HG03064 (cell line): ENCODE measurements at regions not wholly inside any gene's neighbourhood (a gene's known extent, or its start where the extent isn't known, plus 50 kb on each side); places are given as distances from the start of the nearest gene placed in this dataset.
A peak's percentile ranks its signal among the peaks of the same experiment; 100 is the strongest.
"Not testable (repeated sequence)": the region's sequence is repeated elsewhere in the genome, so short reads cannot be mapped to it uniquely, and the experiment has no call there.

Experiments used
- ATAC-seq: cut with Tn5 transposase; IDR thresholded peaks from one replicate; pipeline ENCODE4 v1.9.1; 2021; ENCODE audit warnings: low read depth; ENCODE audit not compliant: unreplicated experiment

DNA sequence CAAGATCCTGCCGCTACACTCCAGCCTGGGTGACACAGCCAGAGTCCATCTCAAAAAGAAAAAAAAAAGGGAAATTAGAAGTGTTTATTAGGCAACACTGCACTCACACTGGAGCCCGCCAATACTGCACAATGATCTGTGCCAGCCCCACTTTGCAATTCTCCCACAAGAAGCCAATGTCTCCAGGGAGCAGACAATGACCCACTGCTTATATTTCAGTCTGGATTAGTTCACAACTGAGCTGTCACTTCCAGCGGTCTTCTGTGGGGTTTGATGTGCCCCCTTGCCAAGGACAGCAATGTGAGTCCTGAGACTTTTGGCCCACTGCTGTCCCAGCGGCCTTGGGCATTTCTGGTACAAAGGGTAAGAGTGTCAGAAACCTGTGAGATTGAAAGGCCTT, 85.6 kb upstream of the PPM1B start:
- ATAC-seq, result no peak

DNA sequence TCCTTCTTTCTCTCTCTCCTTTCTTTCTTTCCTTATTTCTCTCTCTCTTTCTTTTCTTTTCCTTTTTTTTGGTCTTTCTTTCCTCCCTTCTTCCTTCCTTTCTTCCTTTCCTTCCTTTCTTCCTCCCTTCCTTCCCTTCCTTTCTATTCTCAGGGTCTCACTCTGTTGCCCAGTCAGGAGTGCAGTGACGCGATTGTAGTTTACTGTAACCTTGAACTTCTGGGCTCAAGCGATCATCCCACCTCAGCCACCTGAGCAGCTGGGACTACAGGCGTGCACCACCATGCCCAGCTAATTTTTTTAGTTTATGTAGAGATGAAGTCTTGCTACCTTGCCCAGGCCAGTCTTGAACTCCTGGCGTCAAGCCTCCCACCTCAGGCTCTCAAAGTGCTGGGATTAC, 83.8 kb upstream of the PPM1B start:
- no peak for ATAC-seq

GRCh38 chr2:44086629-44087028, 82.0 kb upstream of the PPM1B start:
- ATAC-seq, result no peak

GRCh38 chr2:44087036-44087713, 81.5 kb upstream of the PPM1B start:
- ATAC-seq, result peak; percentile 64

DNA sequence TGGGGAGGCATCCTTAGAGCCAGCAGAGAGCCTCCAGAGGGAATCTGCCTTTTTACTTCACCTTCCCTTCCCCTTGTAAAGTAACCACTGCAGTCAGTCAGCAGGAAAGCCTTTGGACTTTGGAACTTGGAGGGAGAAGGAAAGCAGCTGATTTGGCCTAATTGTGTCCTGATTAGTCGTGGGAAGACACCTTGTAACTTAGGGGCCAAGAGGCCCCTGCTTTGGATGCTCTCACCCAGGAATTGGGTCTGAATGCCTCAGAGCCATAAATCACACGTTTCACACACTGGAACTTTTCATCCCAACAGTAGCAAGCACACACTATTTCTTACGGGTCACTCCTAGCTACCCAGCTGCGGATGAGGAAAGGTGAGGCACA, 81.0 kb upstream of the PPM1B start:
- ATAC-seq, result no peak

DNA sequence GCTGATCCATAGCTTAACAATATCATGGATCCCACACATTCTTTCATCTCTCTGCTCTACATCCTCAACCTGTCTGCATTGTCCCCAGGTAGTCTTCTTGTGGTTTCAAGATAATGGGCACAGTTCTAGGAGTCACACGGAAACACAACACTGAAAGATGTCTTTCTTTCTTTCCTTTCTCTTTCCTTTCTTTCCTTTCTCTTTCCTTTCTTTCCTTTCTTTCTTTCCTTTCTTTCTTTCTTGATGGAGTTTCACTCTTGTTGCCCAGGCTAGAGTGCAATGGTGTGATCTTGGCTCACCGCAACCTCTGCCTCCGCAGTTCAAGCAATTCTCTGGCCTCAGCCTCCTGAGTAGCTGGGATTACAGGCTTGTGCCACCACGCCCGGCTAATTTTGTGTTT, 76.2 kb upstream of the PPM1B start:
- ATAC-seq, result not testable (repeated sequence)

DNA sequence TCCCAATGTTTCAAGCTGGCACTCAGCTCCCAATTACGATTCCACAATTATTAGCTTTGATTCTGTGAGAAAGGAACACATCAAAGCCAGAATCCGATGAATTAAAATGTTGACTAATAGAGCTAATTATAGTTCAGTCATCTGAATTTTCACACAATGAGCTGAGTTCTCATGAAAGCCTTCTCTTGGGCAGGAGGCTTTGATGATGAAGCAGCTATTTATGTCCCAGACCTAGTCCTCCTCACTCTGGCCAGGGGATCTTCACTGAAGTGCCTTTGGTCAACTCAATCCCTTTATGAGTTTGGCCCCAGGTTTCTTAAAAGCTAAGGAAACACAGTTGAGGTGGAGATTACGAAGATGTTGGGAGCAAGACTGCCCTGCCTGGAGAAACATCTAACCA, 74.7 kb upstream of the PPM1B start:
- no peak for ATAC-seq

DNA sequence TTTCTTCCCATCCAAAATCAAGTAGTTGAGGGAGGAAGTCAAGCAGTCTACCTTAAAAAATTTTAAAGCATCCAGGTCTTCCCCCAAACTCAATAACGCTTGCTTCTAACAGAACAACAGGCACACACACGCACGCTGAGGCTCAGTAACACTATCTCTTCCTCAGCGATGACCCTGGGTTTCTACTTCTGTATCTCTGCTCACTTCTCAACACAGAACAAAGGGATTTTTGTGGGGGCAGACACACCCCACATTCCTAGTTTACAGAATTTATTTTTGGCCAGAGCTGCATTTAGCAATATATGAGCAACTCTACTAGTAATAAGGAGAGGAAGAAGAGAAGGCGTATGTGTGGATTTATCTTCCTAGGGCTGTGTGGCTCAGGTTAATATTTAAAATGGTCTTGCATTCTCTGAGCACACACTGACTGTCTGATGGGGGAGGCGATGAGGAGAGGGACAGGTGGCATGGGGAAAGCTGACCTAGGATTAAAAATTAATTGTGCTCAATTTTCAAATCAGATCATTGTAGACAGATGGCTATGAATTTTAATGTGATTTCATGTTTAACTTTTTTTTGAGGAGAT, 71.3 kb upstream of the PPM1B start:
- no peak for ATAC-seq

GRCh38 chr2:44098050-44098449, 70.6 kb upstream of the PPM1B start:
- ATAC-seq, result no peak

- ATAC-seq, result no peak
Observed at GRCh38 chr2:44098891-44099290, 69.8 kb upstream of the PPM1B start.

DNA sequence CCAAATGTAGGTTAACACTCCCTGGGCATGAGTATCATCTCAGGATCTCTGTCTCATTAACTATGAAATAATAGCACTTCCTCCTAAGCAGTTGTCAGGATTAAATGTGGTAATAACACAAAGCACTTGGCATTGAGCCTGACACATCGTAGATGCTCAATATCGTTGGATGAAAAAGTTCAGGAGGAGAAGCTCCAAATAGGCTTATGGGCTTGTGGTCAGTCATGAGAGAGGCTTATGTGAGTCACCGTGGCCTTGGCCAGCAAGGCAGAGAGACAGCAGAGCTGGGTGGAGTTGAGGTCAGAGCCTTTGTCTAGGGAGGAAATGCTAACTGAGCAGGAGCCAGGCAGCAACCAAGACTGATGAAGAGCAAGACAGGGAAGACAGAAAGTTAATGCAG, 68.3 kb upstream of the PPM1B start:
- no peak for ATAC-seq

GRCh38 chr2:44101246-44101645, 67.4 kb upstream of the PPM1B start:
- no peak for ATAC-seq

DNA sequence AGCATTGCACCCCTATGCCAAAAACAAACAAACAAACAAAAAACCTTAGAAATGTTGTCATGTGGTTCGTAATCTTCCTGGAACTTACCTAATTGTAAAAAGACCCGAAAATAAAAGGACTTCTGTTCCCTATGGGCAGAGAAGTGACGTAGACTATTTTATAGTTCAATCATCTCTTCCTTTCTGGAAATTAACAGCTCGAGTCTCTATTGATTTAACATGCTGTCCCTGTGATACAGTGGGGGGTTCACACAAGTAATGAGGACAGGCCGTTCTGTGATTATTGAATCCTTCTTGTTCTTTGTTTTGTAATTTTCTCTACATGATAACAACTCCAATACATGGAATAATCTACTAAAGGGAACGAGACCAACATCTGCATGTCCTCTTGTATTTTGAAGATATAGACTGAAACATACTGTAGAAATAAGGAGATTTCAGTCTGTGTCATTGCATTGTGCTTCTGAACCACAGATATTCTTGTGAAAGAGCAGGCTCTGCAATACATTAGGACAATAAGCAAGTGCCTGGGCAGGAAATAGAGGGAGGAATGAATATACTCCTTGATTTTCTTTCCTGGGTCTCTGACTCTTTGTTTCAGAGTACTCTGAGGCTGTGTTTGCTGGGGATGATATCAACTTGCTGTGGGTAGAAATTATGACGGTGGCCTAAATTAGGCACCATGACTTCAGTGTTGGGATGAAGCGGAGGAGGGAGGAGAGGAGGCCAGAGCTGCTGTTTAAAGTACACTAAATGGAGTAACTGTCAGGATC, 65.7 kb upstream of the PPM1B start:
- ATAC-seq, result no peak

DNA sequence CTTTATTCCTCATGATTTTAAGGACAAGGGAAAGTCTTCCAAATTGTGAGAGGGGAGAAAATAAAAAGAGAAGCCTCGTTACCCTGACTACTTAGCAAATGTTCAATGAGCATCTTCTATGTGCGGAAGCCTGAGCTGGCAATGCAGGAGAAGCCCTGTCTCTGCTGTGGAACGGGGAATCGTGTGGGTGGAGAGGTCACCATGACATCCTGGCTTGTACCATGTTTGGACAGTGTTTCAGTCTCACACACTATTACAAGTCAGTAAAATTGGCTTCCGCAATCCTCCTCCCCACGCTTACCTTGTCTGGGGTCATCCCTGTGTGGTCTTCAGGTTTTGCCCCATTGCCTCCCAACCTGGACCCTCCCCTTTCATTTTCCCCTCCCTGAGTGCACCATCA, 65.0 kb upstream of the PPM1B start:
- ATAC-seq, result no peak

DNA sequence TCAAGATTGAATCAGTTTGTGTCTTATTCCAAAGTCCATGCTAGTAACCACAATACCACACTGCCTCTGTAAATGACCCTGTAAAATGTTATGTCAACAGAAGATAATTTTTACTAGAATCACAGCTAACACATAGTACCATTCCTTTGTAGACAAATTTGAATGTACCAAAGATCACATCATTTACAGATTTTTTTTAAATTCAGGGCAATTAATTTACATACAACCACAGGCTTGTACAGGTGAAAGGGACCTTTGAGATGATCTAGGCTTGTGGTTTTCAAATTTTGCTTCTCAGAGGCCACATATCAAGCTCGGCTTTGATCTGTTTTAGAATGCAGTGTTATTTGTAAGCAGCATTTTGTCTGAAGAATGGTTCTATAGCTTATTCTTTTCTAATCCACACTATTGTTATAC, 63.8 kb upstream of the PPM1B start:
- no peak for ATAC-seq

GRCh38 chr2:44106509-44106908, 62.2 kb upstream of the PPM1B start:
- not testable (repeated sequence) for ATAC-seq

GRCh38 chr2:44107086-44107740, 61.5 kb upstream of the PPM1B start:
- ATAC-seq, result peak; percentile 82

GRCh38 chr2:44107974-44108373, 60.7 kb upstream of the PPM1B start:
- ATAC-seq, result no peak

DNA sequence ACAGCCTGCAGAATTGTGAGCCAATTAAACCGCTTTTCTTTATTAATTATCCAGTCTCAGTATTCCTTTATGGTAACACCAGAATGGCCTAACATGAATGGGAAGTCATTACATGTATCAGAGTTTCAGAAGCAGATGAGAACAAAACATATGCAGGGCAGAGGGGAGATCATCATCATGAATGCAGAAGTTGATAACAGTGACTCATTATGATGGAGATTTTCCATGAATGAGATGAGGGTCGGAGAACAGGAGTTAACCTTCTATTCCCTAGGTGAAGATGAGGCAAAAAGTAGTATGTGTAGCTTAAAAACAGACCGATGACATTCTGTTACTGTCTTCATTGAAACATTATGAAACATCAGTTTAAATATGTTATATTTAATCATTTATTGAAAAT, 59.5 kb upstream of the PPM1B start:
- ATAC-seq, result no peak

DNA sequence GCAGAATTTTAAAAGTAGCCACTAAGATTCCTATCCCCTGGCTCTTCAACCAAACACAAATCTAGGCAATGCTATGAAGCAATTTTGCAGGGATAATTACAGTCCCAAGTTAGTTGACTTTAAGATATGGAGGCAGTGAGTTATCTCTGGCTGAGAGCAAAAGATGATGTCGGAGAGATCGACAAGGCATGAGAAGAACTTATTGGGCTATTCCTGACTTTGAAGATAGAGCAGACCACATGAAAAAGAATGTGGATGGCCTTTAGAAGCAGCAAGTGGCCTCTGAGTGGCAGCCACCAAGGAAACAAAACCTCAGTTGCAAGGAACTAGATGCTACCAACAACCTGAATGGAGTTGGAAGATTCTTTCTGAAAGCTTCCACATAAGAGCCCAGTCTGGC, 58.2 kb upstream of the PPM1B start:
- no peak for ATAC-seq

- no peak for ATAC-seq
Observed at GRCh38 chr2:44112096-44112495, 56.6 kb upstream of the PPM1B start.
